ENCODE measurements at regions not wholly inside any gene's neighbourhood (a gene's known extent, or its start where the extent isn't known, plus 50 kb on each side); places are given as distances from the start of the nearest gene placed in this dataset.

GRCh38 chr1:5477716-5478115 lies 514.5 kb downstream of the NPHP4 start:
- H3K36me3 ChIP-seq (replicated peaks in 1 of 2; ENCODE audit: control extremely low read depth in 1 of 2, control insufficient read depth in 1 of 2, extremely low read depth in 1 of 2, insufficient read depth in 2 of 2, low read length in 1 of 2): no peaks in the 10 kb centered on the region
- TF ChIP-seq EZH2 (IDR thresholded peaks at IDR 0.05; ENCODE audit: borderline replicate concordance, insufficient read depth, low read depth, low read length, poor library complexity, severe bottlenecking): no peak
- TF ChIP-seq CTCF (IDR thresholded peaks at IDR 0.05): no peak
- WGBS (ENCODE audit: insufficient coverage): 91% methylated on average over 10 of the region's 11 CpGs
- H2AFZ ChIP-seq (ENCODE audit: insufficient read depth, low read depth, low read length, poor library complexity, severe bottlenecking): no peak overlapping the region
- ChIA-PET POLR2A (no interaction called here), CTCF (no interaction called here)
- ATAC-seq (ENCODE audit: low read depth): no peak
- H3K9me3 ChIP-seq (ENCODE audit: control extremely low read depth in 1 of 3, control insufficient read depth in 2 of 3, insufficient read depth in 1 of 3, low read length in 2 of 3): no peaks in the 10 kb centered on the region
- Mint-ChIP-seq H3K4me3 (no peak overlapping the region), H3K27ac (no peak overlapping the region), H3K9me3 (ENCODE audit: insufficient read depth) (no peaks in the 10 kb centered on the region), H3K4me1 (no peaks in the 10 kb centered on the region), H3K27me3 (peaks cover 2% of the 10 kb centered on the region)
- no peak overlapping the region for H3K27ac ChIP-seq (ENCODE audit: low read length in 2 of 2)
- no peaks in the 10 kb centered on the region for H3K79me2 ChIP-seq (ENCODE audit: control insufficient read depth, insufficient read depth, low read length)
- intact Hi-C loops (cut with micrococcal nuclease): no loop called here
- DNase-seq: no peak
- no peaks in the 10 kb centered on the region for H3K4me1 ChIP-seq (ENCODE audit: control insufficient read depth in 2 of 2, insufficient read depth in 2 of 2, low read length in 2 of 2)
- H3K27me3 ChIP-seq (replicated peaks in 1 of 4; ENCODE audit: control extremely low read depth in 1 of 4, control insufficient read depth in 3 of 4, insufficient read depth in 4 of 4, low read length in 3 of 4): no peaks in the 10 kb centered on the region
- H3K9ac ChIP-seq (ENCODE audit: low read length): no peak overlapping the region
- H3K4me3 ChIP-seq (ENCODE audit: control extremely low read depth in 1 of 5, extremely low read depth in 1 of 5, insufficient read depth in 1 of 5, low read depth in 2 of 5, low read length in 4 of 5): no peak overlapping the region
- H4K20me1 ChIP-seq (ENCODE audit: control insufficient read depth, insufficient read depth, low read length, poor library complexity, severe bottlenecking): no peaks in the 10 kb centered on the region
- H3K4me2 ChIP-seq (replicated peaks; ENCODE audit: low read depth, low read length, poor library complexity, severe bottlenecking): no peak overlapping the region

GRCh38 chr1:5475572-5475971 lies 516.7 kb downstream of the NPHP4 start:
- ChIA-PET CTCF (no interaction called here), POLR2A (no interaction called here)
- Mint-ChIP-seq H3K27ac (no peak overlapping the region), H3K9me3 (ENCODE audit: insufficient read depth) (no peaks in the 10 kb centered on the region), H3K4me1 (no peaks in the 10 kb centered on the region), H3K4me3 (no peak overlapping the region), H3K27me3 (peaks cover 2% of the 10 kb centered on the region)
- Histone ChIP-seq H3K9ac (ENCODE audit: low read length) (no peak overlapping the region), H3K79me2 (ENCODE audit: control insufficient read depth, insufficient read depth, low read length) (no peaks in the 10 kb centered on the region), H3K9me3 (ENCODE audit: control extremely low read depth in 1 of 3, control insufficient read depth in 2 of 3, insufficient read depth in 1 of 3, low read length in 2 of 3) (peaks cover 0 to 4% (median 0%) of the 10 kb centered on the region in 3 donors), H3K27ac (ENCODE audit: low read length in 2 of 2) (no peak overlapping the region), H3K27me3 (replicated peaks in 1 of 4; ENCODE audit: control extremely low read depth in 1 of 4, control insufficient read depth in 3 of 4, insufficient read depth in 4 of 4, low read length in 3 of 4) (no peaks in the 10 kb centered on the region), H3K36me3 (replicated peaks in 1 of 2; ENCODE audit: control extremely low read depth in 1 of 2, control insufficient read depth in 1 of 2, extremely low read depth in 1 of 2, insufficient read depth in 2 of 2, low read length in 1 of 2) (no peaks in the 10 kb centered on the region), H4K20me1 (ENCODE audit: control insufficient read depth, insufficient read depth, low read length, poor library complexity, severe bottlenecking) (no peaks in the 10 kb centered on the region), H2AFZ (ENCODE audit: insufficient read depth, low read depth, low read length, poor library complexity, severe bottlenecking) (no peak overlapping the region), H3K4me1 (ENCODE audit: control insufficient read depth in 2 of 2, insufficient read depth in 2 of 2, low read length in 2 of 2) (no peaks in the 10 kb centered on the region), H3K4me2 (replicated peaks; ENCODE audit: low read depth, low read length, poor library complexity, severe bottlenecking) (no peak overlapping the region), H3K4me3 (ENCODE audit: control extremely low read depth in 1 of 5, extremely low read depth in 1 of 5, insufficient read depth in 1 of 5, low read depth in 2 of 5, low read length in 4 of 5) (no peak overlapping the region)
- no peak for TF ChIP-seq EZH2 (IDR thresholded peaks at IDR 0.05; ENCODE audit: borderline replicate concordance, insufficient read depth, low read depth, low read length, poor library complexity, severe bottlenecking)
- no peak for TF ChIP-seq CTCF (IDR thresholded peaks at IDR 0.05)
- intact Hi-C loops (cut with micrococcal nuclease): no loop called here
- DNase-seq (no peak), ATAC-seq (ENCODE audit: low read depth) (no peak)
- 100% methylated on average over 3 of the region's 5 CpGs for WGBS (ENCODE audit: insufficient coverage)
